ENCODE measurements at regions not wholly inside any gene's neighbourhood (a gene's known extent, or its start where the extent isn't known, plus 50 kb on each side); places are given as distances from the start of the nearest gene placed in this dataset.
A peak's percentile ranks its signal among the peaks of the same experiment; 100 is the strongest.

DNA sequence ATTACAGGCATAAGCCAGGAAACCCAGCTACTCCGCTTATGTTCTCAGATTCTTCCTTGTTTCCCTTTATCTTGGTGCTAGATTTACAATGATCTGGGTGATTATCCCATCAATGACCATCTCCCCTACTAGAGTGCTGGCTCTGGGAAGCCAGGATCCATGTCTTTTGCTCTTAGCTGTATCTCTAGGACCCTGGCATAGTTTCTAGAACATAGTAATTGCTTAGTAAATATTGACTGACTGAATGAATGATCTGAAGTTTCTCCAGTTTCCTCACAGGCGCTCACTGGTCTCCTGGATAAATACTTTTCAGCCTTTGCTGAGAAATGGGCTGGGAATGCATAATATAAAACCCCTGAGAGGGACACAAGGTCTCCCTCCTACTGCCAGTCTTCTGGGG lies 60.0 kb upstream of the KLF9 start:
- peaks cover 48 to 87% (median 62%) of the 10 kb centered on the region in 3 donors for H3K4me1 ChIP-seq
- no peak for FAIRE-seq
- DNase-seq = no peak
- no peaks in the 10 kb centered on the region for H3K27me3 ChIP-seq
- peak overlapping the region; percentile 31 to 61 (median 54) for H3K27ac ChIP-seq
- intact Hi-C loops (cut with DNase I) = no loop called here
- no peak overlapping the region for H3K4me3 ChIP-seq
- TF ChIP-seq, protein P1, sequence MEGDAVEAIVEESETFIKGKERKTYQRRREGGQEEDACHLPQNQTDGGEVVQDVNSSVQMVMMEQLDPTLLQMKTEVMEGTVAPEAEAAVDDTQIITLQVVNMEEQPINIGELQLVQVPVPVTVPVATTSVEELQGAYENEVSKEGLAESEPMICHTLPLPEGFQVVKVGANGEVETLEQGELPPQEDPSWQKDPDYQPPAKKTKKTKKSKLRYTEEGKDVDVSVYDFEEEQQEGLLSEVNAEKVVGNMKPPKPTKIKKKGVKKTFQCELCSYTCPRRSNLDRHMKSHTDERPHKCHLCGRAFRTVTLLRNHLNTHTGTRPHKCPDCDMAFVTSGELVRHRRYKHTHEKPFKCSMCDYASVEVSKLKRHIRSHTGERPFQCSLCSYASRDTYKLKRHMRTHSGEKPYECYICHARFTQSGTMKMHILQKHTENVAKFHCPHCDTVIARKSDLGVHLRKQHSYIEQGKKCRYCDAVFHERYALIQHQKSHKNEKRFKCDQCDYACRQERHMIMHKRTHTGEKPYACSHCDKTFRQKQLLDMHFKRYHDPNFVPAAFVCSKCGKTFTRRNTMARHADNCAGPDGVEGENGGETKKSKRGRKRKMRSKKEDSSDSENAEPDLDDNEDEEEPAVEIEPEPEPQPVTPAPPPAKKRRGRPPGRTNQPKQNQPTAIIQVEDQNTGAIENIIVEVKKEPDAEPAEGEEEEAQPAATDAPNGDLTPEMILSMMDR (IDR thresholded peaks at IDR 0.05) = no peak
- WGBS, 2 donors = 52% methylated on average over 2 of the region's 2 CpGs
- no peaks in the 10 kb centered on the region for H3K36me3 ChIP-seq
- peak in 2 of 4 donors; percentile 25 to 27 for ATAC-seq
- H3K9me3 ChIP-seq = no peaks in the 10 kb centered on the region

DNA sequence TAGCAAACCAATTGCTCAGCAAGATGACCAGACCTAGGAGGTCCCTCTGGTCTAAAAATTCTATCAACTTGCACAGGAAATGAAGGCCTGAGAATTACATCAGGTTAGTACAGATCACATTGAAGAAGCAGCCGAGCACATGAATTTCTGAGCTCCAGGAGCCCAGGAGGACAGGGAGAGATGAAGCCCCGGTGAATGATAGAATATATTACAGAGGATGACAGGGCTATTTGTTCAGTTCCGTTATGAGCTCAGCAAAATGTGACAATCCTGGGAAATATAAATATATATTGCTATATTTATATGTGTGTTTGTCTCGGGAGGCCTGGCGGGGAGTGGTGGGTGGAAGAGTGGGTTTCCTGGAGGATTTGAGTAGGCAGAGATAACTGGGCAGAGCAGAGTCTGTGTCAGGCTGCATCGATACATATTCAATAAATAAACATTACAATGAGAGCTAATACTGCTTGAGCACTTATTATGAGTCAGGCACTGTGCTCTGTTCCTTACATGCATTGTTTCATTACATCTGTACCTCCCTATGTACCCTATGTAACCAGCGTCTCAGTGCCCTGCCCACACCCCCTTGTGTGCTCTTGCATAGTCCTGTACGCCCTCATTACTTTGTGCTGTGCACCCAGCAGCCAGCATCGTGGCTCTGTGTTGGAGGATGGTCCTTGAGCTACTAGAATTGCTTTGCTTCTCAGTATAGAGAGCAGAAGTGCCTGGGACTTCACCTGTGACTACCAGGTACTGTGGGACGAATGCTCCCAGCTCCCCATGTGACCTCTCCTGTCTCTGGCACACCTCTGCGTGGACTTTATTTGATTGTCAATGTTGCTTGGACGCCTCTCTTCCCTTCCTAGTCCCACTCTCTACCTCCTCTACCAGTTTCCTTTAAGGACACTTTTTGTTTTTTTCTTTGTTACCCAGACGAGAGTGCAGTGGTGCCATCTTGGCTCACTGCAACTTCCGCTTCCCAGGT lies 58.1 kb upstream of the KLF9 start:
- TF ChIP-seq, protein P1 (IDR thresholded peaks at IDR 0.05) = no peak
- no peaks in the 10 kb centered on the region for H3K9me3 ChIP-seq
- peaks cover 34 to 73% (median 57%) of the 10 kb centered on the region in 3 donors for H3K4me1 ChIP-seq
- H3K36me3 ChIP-seq = no peaks in the 10 kb centered on the region
- no peak overlapping the region for H3K27ac ChIP-seq
- ATAC-seq (no peak), DNase-seq (no peak), FAIRE-seq (no peak)
- no peak overlapping the region for H3K4me3 ChIP-seq
- no peaks in the 10 kb centered on the region for H3K27me3 ChIP-seq
- intact Hi-C loops (cut with DNase I) = no loop called here
- WGBS, 2 donors = 66 to 74% methylated on average over 14 of the region's 14 CpGs

DNA sequence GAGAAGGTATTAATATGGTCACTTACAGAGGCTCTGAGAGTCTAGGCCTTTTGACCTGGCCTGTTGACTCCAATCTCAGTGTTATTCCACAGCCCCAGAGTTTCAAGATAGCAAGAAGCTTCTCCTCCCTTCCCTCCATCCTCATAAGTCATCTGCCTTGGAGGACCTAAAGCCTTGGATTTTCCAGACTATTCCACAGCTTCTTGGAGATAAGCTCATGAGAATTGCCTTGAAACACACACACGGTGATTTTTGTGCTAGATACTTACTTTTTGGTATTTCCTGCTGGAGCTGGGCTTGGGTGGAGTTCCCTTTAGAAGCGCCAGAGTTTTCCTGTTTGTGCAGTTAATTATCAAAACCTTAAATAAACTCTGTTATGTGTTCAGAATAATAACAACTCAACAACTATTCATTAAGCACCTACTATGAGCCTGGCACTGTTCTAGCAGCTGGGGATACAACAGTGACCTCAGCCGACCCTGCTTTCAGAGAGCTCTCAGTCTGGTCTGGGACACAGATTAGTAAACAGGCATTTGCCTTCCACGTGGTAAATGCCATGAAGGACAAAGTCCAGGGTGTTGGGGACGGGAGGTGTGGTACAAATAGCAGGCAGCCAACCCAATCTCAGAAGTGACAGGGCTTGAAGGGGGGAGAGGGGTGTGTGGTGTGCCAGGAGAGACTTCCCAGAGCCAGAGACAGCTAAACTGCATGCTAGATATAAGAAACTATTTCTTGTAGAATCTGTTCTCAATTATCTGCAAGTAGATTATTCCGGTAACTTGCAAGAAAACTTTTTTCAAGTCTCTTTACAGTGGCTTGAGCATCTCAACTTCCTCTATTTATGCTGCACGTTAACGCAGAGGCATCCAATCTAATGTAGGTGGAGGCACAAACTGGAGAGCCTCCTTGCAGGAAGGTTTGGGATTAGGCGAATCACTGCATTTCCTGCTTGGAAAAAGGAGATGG lies 55.9 kb upstream of the KLF9 start:
- FAIRE-seq = peak; percentile 82
- Histone ChIP-seq H3K36me3 (no peaks in the 10 kb centered on the region), H3K27ac (peak overlapping the region; percentile 55 to 69 (median 64)), H3K9me3 (no peaks in the 10 kb centered on the region), H3K27me3 (no peaks in the 10 kb centered on the region), H3K4me1 (peaks cover 32 to 53% (median 37%) of the 10 kb centered on the region in 3 donors), H3K4me3 (no peak overlapping the region)
- intact Hi-C loops (cut with DNase I) = no loop called here
- peak; percentile 83 to 95 (median 92) for ATAC-seq
- WGBS, 2 donors = 5 to 6% methylated on average over 9 of the region's 9 CpGs
- TF ChIP-seq, protein P1 (IDR thresholded peaks at IDR 0.05) = no peak
- DNase-seq = peak in 5 of 6 donors; percentile 63 to 90 (median 75)

DNA sequence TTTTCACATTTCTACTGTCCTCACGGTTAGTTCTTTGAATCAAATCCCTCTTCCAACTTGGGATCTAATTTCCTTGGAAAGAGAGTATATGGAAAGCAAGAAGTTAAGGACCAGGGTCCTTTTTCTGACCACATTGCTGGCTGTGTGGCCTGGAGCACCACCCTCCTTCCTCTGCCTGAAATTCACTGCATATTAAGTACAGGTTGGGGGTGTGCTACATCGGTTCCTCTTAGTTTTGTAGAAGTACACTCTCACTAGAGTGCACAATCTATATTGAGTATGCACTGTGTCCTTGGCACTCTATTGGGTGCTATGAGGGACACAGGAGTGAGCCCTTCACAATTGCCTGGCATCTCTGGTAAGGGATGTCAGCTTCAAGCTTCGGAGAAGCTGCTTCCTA lies 53.8 kb upstream of the KLF9 start:
- TF ChIP-seq, protein P1 (IDR thresholded peaks at IDR 0.05) = no peak
- Histone ChIP-seq H3K9me3 (no peaks in the 10 kb centered on the region), H3K4me1 (peaks cover 18 to 34% (median 23%) of the 10 kb centered on the region in 3 donors), H3K4me3 (no peak overlapping the region), H3K27me3 (no peaks in the 10 kb centered on the region), H3K27ac (no peak overlapping the region), H3K36me3 (no peaks in the 10 kb centered on the region)
- ATAC-seq (no peak), DNase-seq (no peak), FAIRE-seq (no peak)
- WGBS, 2 donors = 89 to 92% methylated on average over 3 of the region's 3 CpGs
- intact Hi-C loops (cut with DNase I) = loop anchor here in 1 of 3 donors (5.0 kb wide), 1 partner anchor 46 kb away; no protein-coding TSS in a partner anchor

Data from pancreas (tissue), 10 donors.